Uterus (tissue), 3 donors: ENCODE measurements at regions not wholly inside any gene's neighbourhood (a gene's known extent, or its start where the extent isn't known, plus 50 kb on each side); places are given as distances from the start of the nearest gene placed in this dataset.

Source experiments
- DNase-seq, 2 donors: peaks; one replicate each; pipeline ENCODE4 v3.0.0-alpha.2; 2019 to 2020
- H3K27ac ChIP-seq, 2 donors: fragments of 200-600 bp; sonication (generic); 1 replicate in 1 of 2; 2 replicates in 1 of 2; pipeline ENCODE4 v1.5.1; 2016 to 2018
- H3K27me3 ChIP-seq, 2 donors: fragments of 200-600 bp; sonication (generic); one replicate each; pipeline ENCODE4 v1.5.1; 2018 to 2019; ENCODE audit warnings: control low read depth in 1 of 2
- H3K36me3 ChIP-seq, 2 donors: fragments of 200-600 bp; sonication (generic); one replicate each; pipeline ENCODE4 v1.5.1; 2019; ENCODE audit warnings: control low read depth in 1 of 2
- H3K4me1 ChIP-seq, 2 donors: fragments of 200-600 bp; sonication (generic); one replicate each; pipeline ENCODE4 v1.5.1; 2018 to 2019; ENCODE audit warnings: control low read depth in 1 of 2
- H3K4me3 ChIP-seq, 2 donors: fragments of 200-600 bp; sonication (generic); 1 replicate in 1 of 2; 2 replicates in 1 of 2; pipeline ENCODE4 v1.5.1; 2018 to 2019; ENCODE audit warnings: mild to moderate bottlenecking in 1 of 2
- H3K9me3 ChIP-seq, 2 donors: fragments of 200-600 bp; sonication (generic); one replicate each; pipeline ENCODE4 v1.5.1; 2019; ENCODE audit warnings: control low read depth in 1 of 2
- POLR2A ChIP-seq, 2 donors: fragments of 450-650 bp; IDR thresholded peaks; one replicate each; pipeline ENCODE4 v1.6.1; 2016; ENCODE audit warnings: antibody characterized with exemption in 2 of 2, mild to moderate bottlenecking in 1 of 2, moderate library complexity in 1 of 2
- intact Hi-C: fragments of 100-400 bp; cut with DNase I; formaldehyde crosslinking; loops from one replicate; pipeline ENCODE4 v1.15.1; 2023; ENCODE audit warnings: low total_unique reads
- TF ChIP-seq, protein P1 (sequence below), 4 experiments: fragments of 200-600 bp in 2 of 4; fragments of 450-650 bp in 2 of 4; sonication (generic) in 2 of 4; IDR thresholded peaks; one replicate each; pipeline ENCODE4 v1.5.1; 2016 to 2019; ENCODE audit warnings: antibody characterized with exemption in 4 of 4, mild to moderate bottlenecking in 2 of 4, moderate library complexity in 1 of 4
- donor health status: DM: yes; HTN: yes; CAD: no.

DNA sequence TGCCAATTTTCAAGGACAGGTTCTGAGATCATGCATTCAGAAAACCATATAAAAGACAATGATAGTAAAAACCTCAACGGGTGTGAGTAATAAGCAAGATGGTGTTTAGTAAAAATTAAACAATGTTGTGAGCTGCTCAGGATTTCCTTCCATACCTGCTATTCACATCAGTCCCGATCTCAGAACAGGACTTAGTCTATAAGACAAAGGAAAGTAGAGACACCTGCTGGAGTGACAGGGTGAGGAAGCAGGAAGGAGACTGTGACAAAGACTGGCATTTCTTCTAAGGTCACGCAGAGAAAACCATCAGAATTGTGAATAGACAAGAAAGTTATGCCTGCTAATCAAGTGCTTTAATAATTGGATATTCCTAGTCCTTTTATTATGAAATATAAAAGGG is 648.0 kb downstream of the DACH1 start:
- Histone ChIP-seq H3K27ac (no peak overlapping the region), H3K9me3 (no peaks in the 10 kb centered on the region), H3K4me3 (no peak overlapping the region), H3K4me1 (no peaks in the 10 kb centered on the region), H3K36me3 (no peaks in the 10 kb centered on the region), H3K27me3 (no peaks in the 10 kb centered on the region)
- intact Hi-C loops = no loop called here
- TF ChIP-seq, protein P1, sequence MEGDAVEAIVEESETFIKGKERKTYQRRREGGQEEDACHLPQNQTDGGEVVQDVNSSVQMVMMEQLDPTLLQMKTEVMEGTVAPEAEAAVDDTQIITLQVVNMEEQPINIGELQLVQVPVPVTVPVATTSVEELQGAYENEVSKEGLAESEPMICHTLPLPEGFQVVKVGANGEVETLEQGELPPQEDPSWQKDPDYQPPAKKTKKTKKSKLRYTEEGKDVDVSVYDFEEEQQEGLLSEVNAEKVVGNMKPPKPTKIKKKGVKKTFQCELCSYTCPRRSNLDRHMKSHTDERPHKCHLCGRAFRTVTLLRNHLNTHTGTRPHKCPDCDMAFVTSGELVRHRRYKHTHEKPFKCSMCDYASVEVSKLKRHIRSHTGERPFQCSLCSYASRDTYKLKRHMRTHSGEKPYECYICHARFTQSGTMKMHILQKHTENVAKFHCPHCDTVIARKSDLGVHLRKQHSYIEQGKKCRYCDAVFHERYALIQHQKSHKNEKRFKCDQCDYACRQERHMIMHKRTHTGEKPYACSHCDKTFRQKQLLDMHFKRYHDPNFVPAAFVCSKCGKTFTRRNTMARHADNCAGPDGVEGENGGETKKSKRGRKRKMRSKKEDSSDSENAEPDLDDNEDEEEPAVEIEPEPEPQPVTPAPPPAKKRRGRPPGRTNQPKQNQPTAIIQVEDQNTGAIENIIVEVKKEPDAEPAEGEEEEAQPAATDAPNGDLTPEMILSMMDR (IDR thresholded peaks at IDR 0.05) = no peak
- no peak for TF ChIP-seq POLR2A (IDR thresholded peaks at IDR 0.05)
- DNase-seq = no peak

DNA sequence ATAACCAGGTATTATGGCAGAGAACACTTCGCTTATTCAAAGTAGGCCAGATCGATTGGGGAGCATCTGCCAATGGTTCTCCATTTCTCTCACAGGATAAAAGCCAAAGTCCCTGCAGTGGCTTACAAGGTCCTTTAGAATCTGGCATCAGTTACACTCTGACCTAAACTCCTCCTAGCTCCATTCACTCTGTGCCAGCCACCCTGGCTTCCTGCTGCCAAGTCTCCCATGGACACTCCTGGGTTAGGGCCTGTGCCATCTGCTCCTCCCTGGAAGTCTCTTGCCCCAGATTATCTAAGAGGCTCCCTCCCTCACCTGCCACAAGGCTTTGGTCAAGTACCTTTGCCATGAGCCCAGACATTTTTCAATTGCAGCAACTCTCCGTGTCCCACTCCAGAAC is 649.2 kb downstream of the DACH1 start:
- intact Hi-C loops = no loop called here
- Histone ChIP-seq H3K27me3 (peaks cover 0 to 1% of the 10 kb centered on the region in 2 donors), H3K4me1 (no peaks in the 10 kb centered on the region), H3K36me3 (no peaks in the 10 kb centered on the region), H3K27ac (no peak overlapping the region), H3K9me3 (no peaks in the 10 kb centered on the region), H3K4me3 (no peak overlapping the region)
- TF ChIP-seq POLR2A (IDR thresholded peaks at IDR 0.05) = no peak
- TF ChIP-seq, protein P1 (IDR thresholded peaks at IDR 0.05) = no peak
- DNase-seq = no peak

DNA sequence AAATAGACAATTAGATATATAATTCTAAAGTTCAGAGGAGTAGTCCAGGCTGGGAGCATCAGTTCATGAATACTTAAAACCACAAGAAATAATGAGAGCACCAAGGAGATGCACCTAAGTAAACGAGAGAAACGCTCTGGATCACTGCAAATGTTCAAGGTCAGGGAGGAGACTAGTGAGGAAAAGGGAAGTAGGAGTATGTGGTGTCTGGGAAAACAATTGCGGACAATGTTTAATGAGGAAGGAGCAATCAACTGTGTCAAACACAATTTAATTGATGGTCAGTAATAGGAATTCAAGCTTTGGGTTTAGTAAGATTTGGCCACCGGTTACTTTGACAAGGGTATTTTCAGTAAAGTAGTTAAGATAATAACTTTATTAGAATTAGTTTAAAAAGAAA is 652.2 kb downstream of the DACH1 start:
- intact Hi-C loops = no loop called here
- Histone ChIP-seq H3K27ac (no peak overlapping the region), H3K27me3 (peaks cover 0 to 4% of the 10 kb centered on the region in 2 donors), H3K36me3 (no peaks in the 10 kb centered on the region), H3K4me1 (no peaks in the 10 kb centered on the region), H3K4me3 (no peak overlapping the region), H3K9me3 (no peaks in the 10 kb centered on the region)
- no peak for DNase-seq
- TF ChIP-seq, protein P1 (IDR thresholded peaks at IDR 0.05) = no peak
- TF ChIP-seq POLR2A (IDR thresholded peaks at IDR 0.05) = no peak

DNA sequence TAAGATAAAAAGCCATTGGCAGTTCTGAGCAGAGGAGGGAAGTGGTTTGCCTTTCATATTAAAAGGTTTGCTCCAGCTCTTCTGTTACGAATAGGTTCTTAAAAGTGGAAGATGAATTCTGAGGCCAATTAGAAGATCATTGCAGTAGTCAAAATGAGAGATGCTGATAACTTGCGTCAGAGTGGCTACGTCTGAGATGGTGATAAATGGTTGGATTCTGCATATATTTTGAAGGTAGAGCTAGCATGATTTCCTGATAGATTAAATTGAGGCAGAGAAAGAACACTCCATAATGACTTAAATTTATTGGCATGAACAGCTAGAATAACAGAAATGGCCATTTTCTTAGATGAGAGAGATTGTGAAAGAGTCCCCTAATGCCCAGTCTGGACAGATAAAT is 652.6 kb downstream of the DACH1 start:
- no peaks in the 10 kb centered on the region for H3K4me1 ChIP-seq
- H3K9me3 ChIP-seq = no peaks in the 10 kb centered on the region
- no peak for TF ChIP-seq POLR2A (IDR thresholded peaks at IDR 0.05)
- TF ChIP-seq, protein P1 (IDR thresholded peaks at IDR 0.05) = no peak
- H3K36me3 ChIP-seq = no peaks in the 10 kb centered on the region
- no peak overlapping the region for H3K4me3 ChIP-seq
- no peak for DNase-seq
- intact Hi-C loops = no loop called here
- no peak overlapping the region for H3K27ac ChIP-seq
- peaks cover 0 to 4% of the 10 kb centered on the region in 2 donors for H3K27me3 ChIP-seq

DNA sequence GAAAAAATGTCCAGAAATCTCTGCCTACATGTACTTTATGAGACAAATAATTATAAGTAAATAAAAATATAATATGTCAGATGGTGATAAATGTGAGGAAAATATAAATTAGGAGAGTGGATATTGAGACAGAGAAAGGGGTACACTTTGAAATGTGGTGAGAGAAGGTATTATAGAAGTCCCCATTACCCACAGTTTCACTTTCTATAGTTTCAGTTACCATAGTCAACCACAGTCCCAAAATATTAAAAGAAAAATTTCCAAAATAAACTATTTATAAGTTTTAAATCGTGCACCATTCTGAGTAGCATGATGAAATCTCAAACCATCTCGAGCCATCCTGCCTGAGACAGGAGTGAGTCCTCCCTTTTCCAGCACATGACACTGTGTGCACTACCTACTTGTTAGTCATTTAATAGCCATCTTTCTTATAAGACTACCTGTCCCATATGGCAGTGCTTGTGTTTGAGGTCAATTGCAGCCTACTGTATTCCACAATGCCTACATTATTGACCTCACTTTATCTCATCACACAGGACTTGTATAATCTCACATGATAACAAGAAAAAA is 653.7 kb downstream of the DACH1 start:
- Histone ChIP-seq H3K4me3 (no peak overlapping the region), H3K36me3 (no peaks in the 10 kb centered on the region), H3K9me3 (no peaks in the 10 kb centered on the region), H3K27ac (no peak overlapping the region), H3K27me3 (peaks cover 0 to 4% of the 10 kb centered on the region in 2 donors), H3K4me1 (no peaks in the 10 kb centered on the region)
- intact Hi-C loops = no loop called here
- no peak for DNase-seq
- TF ChIP-seq, protein P1 (IDR thresholded peaks at IDR 0.05) = no peak
- no peak for TF ChIP-seq POLR2A (IDR thresholded peaks at IDR 0.05)
